ES-I3 (cell line): ENCODE measurements at regions not wholly inside any gene's neighbourhood (a gene's known extent, or its start where the extent isn't known, plus 50 kb on each side); places are given as distances from the start of the nearest gene placed in this dataset.

Experiments used
- H3K36me3 ChIP-seq: 2 replicates; pipeline ENCODE4 v1.6.1; 2013; ENCODE audit warnings: mild to moderate bottlenecking, low read length, control low read depth, moderate library complexity; ENCODE audit not compliant: insufficient read depth
- H3K4me1 ChIP-seq: 2 replicates; pipeline ENCODE4 v1.6.1; 2013; ENCODE audit warnings: mild to moderate bottlenecking, control low read depth, low read length; ENCODE audit not compliant: insufficient read depth
- H3K9ac ChIP-seq: 2 replicates; pipeline ENCODE4 v1.6.1; 2013; ENCODE audit warnings: low read depth, mild to moderate bottlenecking, low read length, moderate library complexity
- H3K9me3 ChIP-seq: 2 replicates; pipeline ENCODE4 v1.6.1; 2013; ENCODE audit warnings: mild to moderate bottlenecking, low read length, moderate library complexity; ENCODE audit not compliant: control insufficient read depth, insufficient read depth

DNA sequence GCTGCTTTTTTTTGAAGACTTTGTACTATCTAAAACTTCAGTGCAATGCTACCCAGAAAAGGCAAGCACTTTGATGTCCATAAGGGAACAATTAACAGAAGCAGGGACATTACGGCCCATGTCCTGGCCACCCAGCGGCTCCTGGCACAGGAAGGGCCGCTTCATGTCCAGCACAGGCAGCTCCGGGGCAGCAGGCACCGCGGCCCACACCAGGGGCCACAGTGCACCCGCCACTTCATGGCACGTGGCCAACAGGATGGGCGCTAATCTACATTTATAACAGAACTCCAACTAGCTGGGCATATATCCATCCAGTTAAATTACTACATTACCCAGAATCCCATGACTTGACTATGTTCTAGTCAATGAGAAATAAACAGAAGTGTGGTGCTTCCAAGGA, 198.2 kb upstream of the ID4 start:
- no peaks in the 10 kb centered on the region for H3K36me3 ChIP-seq
- no peaks in the 10 kb centered on the region for H3K9me3 ChIP-seq
- no peak overlapping the region for H3K9ac ChIP-seq
- no peaks in the 10 kb centered on the region for H3K4me1 ChIP-seq

DNA sequence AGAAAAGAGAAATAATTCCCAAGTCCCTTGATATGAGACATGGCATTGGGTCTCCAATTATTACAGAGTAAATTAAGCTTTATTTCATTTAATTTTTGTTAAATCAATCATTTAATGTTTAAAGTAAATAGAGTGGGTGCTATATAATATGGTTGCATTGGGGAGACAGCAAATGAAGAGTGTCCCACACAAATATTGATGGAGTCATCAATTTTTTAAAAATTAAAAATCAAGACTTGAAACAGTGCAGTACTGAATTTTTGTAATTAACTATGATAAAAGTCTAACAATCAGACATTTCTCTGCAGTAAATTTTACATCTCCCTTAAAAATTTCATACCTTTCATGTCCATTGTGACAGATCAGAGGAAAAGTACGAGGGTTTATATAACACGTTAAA, 193.9 kb upstream of the ID4 start:
- H3K4me1 ChIP-seq = no peaks in the 10 kb centered on the region
- H3K9me3 ChIP-seq = no peaks in the 10 kb centered on the region; the same call in 1 of the 2 replicates
- H3K9ac ChIP-seq = no peak overlapping the region
- H3K36me3 ChIP-seq = no peaks in the 10 kb centered on the region

DNA sequence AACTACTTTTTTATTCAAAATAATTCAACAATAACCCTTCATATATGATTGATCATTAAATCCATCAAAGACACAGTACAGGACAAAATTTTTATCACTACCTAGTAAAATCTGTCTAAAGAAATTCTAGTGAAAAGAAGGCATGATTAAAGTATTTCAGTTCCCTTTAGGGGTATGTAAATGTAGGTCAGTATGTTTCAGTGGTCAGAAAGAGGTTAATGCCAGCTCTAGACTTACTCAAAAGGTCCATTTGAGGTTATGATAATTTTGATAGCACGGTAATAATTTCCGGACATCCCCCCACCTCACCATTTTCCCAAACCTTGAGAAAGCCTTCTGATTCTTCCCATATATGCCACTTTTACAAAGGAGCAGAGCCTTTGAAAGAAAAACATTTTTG, 193.5 kb upstream of the ID4 start:
- Histone ChIP-seq H3K4me1 (no peaks in the 10 kb centered on the region), H3K9me3 (no peaks in the 10 kb centered on the region; the same call in 1 of the 2 replicates), H3K9ac (no peak overlapping the region), H3K36me3 (no peaks in the 10 kb centered on the region)

DNA sequence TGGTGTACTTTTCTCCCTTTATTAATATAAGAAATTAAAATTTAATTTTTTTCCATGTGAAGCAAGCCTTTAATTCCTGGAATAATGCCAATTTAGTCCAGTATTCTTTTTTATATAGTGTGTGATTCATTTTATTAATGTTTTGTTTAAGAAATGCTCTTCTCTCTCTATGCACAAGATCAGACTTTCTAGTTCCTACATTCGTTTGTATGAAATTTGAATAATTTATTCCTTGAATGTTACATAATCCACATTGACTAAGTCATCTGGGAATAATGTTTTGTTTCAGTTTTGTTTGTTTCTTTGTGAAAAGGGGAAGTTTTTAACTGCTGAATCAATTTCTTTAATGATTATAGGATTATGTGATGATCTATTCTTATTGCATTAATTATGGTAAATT, 181.4 kb upstream of the ID4 start:
- H3K9me3 ChIP-seq = no peaks in the 10 kb centered on the region
- no peak overlapping the region for H3K9ac ChIP-seq
- no peaks in the 10 kb centered on the region for H3K36me3 ChIP-seq
- H3K4me1 ChIP-seq = peaks cover 5% of the 10 kb centered on the region; the same call in 1 of the 2 replicates

DNA sequence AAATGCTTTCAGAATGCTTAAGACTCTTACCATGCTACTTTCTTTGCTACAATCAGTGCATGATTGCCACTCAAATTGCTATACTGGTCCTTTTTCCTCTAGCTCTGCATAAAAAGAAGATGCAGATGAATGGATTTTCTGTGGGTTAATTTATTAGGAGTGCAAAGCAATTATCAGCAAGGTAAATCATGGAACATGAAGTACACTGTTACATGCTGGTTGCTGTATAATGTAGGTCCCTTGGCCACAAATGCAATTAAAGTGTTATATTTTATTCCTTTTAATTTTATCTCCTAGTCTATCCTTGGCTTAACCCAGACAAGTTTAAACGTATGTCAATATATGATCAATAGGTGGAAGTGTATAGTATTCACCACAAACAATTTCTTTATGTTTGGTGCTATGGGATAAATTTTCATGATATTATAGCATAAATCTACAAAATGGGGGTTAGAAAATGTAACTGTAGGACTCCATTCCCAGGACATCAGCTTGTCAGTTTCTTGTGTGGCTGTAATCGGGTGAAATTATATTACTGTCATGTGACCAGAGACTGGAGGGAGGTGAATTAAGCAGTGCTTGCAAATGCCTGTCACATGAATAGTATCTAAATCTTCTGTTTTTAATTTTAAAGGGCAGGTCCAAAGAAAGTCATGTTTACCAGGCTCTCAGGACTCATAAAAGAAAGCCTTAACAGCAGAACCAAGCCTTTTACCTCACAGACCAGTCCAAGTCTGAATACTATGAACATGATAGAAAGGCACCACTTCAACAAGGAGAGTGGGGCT, 176.9 kb upstream of the ID4 start:
- Histone ChIP-seq H3K36me3 (no peaks in the 10 kb centered on the region), H3K9ac (no peak overlapping the region), H3K4me1 (peaks cover 26% of the 10 kb centered on the region), H3K9me3 (no peaks in the 10 kb centered on the region)

DNA sequence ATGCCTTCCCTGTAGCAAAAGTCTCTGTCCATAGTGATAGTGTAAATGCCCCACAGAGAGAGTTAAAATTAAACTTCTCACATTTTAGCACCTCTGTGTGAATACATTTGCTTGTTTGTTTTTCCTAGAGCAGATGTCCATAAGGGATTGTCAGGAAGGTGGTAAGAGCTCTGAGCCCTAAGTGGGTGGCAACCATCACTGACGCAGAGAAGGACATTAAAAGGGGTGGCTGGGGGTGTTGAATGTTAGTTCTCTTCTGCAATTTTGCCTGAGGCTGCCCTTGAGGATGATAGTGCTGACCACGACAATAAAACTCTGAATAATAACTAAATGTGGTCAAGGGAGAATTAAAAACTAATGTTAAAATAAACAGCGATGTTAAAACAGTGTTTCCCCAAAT, 174.3 kb upstream of the ID4 start:
- H3K9ac ChIP-seq = no peak overlapping the region
- no peaks in the 10 kb centered on the region for H3K36me3 ChIP-seq
- H3K4me1 ChIP-seq = peaks cover 34% of the 10 kb centered on the region
- H3K9me3 ChIP-seq = no peaks in the 10 kb centered on the region

DNA sequence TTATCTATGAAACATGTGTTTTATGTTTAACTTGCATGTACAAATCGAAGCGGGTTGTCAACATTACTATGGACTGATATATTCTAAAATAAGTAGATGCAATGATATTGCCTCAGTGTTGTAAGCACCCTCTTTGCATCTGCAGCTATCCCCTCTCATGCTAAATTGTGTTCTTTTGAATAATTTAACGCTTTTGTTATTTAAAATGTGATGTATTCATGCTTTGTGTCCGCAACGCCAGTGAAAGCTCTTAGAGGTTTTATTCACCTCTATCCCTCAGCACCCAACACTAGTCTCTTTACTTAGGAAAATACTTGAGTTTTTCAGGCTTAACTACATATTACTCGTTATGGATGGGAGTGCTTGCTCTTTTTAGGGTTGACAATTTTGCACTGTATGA, 173.7 kb upstream of the ID4 start:
- peaks cover 34% of the 10 kb centered on the region for H3K4me1 ChIP-seq
- H3K9ac ChIP-seq = no peak overlapping the region; the same call in 1 of the 2 replicates
- H3K36me3 ChIP-seq = no peaks in the 10 kb centered on the region
- H3K9me3 ChIP-seq = no peaks in the 10 kb centered on the region

DNA sequence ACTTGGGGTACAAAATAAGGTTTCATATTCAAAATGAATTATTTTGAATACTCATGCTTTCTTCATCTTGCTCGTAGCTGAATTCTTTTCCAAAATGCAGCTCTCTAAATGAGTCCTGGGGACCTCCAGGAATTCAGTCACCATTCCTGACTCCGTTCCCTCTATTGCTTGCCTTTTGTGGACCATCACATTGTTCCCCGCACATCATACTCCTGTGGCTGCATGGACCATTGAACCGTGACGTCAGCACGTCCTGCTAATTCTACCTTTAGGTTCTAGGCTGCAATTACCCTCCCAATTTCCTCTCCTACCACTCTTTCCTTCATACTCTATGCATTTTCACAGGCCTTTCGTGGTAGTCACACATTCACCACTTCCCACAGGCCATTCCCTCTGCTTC, 173.1 kb upstream of the ID4 start:
- peaks cover 38% of the 10 kb centered on the region for H3K4me1 ChIP-seq
- no peaks in the 10 kb centered on the region for H3K36me3 ChIP-seq
- no peak overlapping the region for H3K9ac ChIP-seq
- no peaks in the 10 kb centered on the region for H3K9me3 ChIP-seq

DNA sequence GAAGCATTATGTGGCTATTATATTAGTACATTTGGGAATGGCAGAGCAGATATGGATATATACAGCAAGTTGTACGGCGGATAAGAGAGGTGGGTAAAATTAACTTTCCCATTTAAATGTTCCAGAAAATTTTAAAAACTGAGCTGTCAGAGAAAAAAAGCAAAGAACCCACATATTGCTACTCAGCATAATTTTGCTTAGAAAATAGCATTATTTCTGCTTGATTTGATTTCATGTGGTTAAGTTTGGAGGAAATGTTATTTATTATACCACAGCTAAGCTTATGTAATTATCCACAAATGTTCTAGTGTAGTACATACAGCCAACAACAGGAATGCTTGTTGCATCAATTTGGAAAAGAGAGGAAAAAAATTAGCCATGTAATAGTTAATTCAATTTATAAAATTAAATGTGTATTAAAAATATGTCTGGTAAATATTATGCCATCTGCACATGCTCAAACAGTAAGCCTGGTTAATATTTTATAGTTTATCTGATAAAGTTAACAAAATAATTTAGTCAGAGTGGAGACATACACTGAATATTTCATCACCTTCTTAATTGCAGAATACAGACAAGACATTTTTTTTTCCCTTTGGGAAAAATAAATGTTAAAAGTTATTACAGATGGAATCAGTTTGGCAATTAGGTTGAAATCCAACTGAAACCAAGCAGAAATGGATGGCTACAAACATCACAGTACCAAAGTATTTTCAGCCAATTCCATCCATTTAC, 172.1 kb upstream of the ID4 start:
- Histone ChIP-seq H3K9me3 (no peaks in the 10 kb centered on the region), H3K36me3 (no peaks in the 10 kb centered on the region), H3K9ac (no peak overlapping the region), H3K4me1 (peaks cover 38% of the 10 kb centered on the region)

DNA sequence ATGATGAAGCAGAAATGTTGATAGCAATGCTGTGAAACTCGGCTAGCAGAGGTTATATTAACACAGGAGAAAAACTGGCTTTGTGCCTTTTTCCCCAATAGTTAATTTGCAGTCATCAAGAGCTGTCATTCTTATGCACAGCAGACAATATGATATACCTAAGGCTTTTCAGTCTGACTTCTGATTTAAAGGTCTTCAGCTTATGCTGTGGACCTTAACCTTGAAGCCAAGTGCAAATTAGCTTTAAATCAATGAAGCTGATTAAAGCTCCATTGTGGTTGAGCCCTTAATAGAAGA, 171.6 kb upstream of the ID4 start:
- Histone ChIP-seq H3K9ac (no peak overlapping the region), H3K36me3 (no peaks in the 10 kb centered on the region), H3K4me1 (peaks cover 38% of the 10 kb centered on the region), H3K9me3 (no peaks in the 10 kb centered on the region)

DNA sequence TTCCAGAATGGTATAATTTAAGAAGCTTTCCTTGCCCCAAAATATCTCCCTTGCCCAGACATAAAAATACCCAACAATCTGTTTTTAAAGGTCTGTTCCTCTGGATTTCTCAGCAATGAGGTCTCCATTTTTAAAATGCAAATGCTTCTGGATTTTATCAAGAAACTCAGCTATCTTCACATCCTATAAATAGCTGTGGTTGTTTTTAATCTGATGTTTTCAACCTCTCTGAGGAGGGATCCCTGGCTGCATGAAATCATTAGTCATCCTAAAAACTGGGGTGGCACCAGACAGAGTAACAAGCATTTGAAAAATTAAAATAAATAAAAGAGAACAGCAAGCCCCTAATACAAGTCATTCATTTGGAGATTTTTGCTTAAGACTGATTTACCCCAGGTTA, 168.5 kb upstream of the ID4 start:
- Histone ChIP-seq H3K4me1 (peaks cover 31% of the 10 kb centered on the region), H3K36me3 (no peaks in the 10 kb centered on the region), H3K9ac (no peak overlapping the region), H3K9me3 (no peaks in the 10 kb centered on the region)

DNA sequence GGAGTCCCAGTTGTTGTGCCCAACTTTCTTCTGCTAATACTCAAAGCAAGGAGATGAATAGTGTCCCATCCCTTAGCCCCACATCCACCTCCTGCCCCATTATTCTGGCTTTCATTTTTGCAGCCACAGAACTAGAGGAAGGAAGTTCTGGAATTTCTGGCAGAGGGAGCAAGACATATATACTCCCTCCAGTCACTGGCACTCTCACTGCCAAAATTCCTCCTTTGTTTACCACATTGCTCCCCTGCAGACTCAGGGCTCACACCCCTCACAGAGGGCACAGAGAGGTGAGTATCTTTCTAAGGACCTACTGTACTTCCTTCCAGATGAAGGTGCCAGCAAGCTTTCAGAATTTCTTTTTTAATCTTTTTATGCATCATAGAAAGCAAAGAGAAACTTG, 168.0 kb upstream of the ID4 start:
- peaks cover 30% of the 10 kb centered on the region for H3K4me1 ChIP-seq
- no peaks in the 10 kb centered on the region for H3K9me3 ChIP-seq
- no peak overlapping the region for H3K9ac ChIP-seq
- no peaks in the 10 kb centered on the region for H3K36me3 ChIP-seq

DNA sequence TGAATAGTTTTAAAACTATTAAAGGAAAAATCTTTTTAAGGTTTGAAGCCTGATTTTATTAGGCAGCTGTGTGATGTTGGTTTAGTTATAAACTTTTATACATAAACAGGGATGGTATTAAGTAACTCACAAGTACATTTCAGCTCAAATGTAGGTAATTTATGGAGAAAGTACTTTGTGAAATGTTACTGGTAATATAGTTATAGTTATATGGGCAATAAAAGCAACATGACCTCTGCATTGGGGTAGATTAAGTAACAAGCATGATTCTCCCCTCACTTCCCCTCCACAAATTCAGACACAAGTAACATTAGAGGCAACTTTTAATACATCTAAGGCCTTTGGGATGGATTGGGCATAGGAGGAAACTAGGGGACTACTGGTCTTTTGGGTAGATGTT, 154.3 kb upstream of the ID4 start:
- H3K9me3 ChIP-seq = no peaks in the 10 kb centered on the region
- no peaks in the 10 kb centered on the region for H3K36me3 ChIP-seq
- 0 out of 2 replicates have a peak, but pooled peaks cover 3% of the 10 kb centered on the region for H3K4me1 ChIP-seq
- no peak overlapping the region for H3K9ac ChIP-seq

DNA sequence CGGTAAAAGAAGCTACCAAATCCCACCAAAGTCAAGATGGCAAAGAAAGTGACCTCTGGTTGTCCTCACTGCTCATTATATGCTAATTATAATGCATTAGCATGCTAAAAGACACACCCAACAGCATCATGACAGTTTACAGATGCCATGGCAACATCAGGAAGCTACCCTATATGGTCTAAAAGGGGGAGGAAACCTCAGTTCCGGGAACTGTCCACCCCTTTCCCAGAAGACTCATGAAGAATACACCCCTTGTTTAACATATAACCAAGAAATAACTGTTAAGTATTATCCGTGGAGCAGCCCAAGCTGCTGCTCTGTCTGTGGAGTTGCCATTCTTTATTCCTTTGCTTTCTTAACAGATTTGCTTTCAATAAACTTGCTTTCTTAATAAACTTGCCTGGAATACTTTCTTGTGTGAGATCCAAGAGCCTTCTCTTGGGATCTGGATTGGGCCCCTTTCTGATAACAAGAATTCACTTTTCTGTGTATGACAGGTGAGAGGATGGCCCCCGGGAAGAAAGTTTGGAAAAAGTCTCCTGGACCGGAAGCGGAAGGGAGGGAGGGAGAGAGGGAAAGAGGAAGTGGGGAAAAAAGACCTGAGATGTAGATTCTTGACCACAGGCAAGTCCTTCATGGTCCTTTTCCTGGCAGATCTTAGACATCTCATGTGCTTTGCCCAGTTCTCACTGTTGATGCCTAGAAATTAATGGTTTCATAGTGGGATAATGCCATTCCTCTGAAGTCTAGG, 146.7 kb upstream of the ID4 start:
- Histone ChIP-seq H3K9me3 (no peaks in the 10 kb centered on the region), H3K4me1 (peaks cover 4% of the 10 kb centered on the region), H3K9ac (peak overlapping the region; percentile 66), H3K36me3 (no peaks in the 10 kb centered on the region)
